ENCODE measurements at regions not wholly inside any gene's neighbourhood (a gene's known extent, or its start where the extent isn't known, plus 50 kb on each side); places are given as distances from the start of the nearest gene placed in this dataset.

- TF ChIP-seq, protein P1, sequence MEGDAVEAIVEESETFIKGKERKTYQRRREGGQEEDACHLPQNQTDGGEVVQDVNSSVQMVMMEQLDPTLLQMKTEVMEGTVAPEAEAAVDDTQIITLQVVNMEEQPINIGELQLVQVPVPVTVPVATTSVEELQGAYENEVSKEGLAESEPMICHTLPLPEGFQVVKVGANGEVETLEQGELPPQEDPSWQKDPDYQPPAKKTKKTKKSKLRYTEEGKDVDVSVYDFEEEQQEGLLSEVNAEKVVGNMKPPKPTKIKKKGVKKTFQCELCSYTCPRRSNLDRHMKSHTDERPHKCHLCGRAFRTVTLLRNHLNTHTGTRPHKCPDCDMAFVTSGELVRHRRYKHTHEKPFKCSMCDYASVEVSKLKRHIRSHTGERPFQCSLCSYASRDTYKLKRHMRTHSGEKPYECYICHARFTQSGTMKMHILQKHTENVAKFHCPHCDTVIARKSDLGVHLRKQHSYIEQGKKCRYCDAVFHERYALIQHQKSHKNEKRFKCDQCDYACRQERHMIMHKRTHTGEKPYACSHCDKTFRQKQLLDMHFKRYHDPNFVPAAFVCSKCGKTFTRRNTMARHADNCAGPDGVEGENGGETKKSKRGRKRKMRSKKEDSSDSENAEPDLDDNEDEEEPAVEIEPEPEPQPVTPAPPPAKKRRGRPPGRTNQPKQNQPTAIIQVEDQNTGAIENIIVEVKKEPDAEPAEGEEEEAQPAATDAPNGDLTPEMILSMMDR (IDR thresholded peaks at IDR 0.05; ENCODE audit: extremely low read depth in 1 of 2, insufficient read depth in 1 of 2, low read depth in 1 of 2, low read length in 2 of 2) = no peak
- no peak for TF ChIP-seq EZH2 (IDR thresholded peaks at IDR 0.05; ENCODE audit: borderline replicate concordance, low read depth, low read length, severe bottlenecking)
- TF ChIP-seq MYC (IDR thresholded peaks at IDR 0.05; ENCODE audit: low read depth, low read length) = no peak
Measured at GRCh38 chr9:618478-618877, 223.0 kb upstream of the DMRT1 start.

Measured in endothelial cell of umbilical vein (primary cell).